ENCODE measurements at regions not wholly inside any gene's neighbourhood (a gene's known extent, or its start where the extent isn't known, plus 50 kb on each side); places are given as distances from the start of the nearest gene placed in this dataset.

- no TSS peak for BruUV-seq (replicated peaks)
- POLR2A ChIA-PET = no interaction called here
- DNase-seq = no peak
These were observed 59.9 kb upstream of the MYCN start for GRCh38 chr2:15880226-15881119.

DNA sequence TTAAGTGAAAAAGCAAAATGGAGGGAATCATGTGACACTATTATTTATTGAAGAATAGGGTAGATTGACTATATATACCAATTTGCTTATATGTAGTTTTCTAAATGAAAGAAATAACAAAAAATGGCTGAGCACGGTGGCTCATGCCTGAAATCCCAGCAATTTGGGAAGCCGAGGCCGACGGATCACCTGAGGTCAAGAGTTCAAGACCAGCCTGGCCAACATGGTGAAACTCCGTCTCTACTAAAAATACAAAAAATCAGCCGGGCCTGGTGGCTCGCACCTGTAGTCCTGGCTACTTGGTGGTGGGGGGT, 59.3 kb upstream of the MYCN start:
- Mint-ChIP-seq H3K36me3 (ENCODE audit: insufficient read depth, unreplicated experiment) (no peaks in the 10 kb centered on the region), H3K27ac (ENCODE audit: unreplicated experiment) (no peak overlapping the region), H3K4me1 (ENCODE audit: low read depth, unreplicated experiment) (peaks cover 8% of the 10 kb centered on the region), H3K9me3 (ENCODE audit: unreplicated experiment) (peaks cover 11% of the 10 kb centered on the region), H3K4me3 (ENCODE audit: unreplicated experiment) (no peak overlapping the region), H3K27me3 (ENCODE audit: insufficient read depth, unreplicated experiment) (no peaks in the 10 kb centered on the region)
- TF ChIP-seq, protein P1, sequence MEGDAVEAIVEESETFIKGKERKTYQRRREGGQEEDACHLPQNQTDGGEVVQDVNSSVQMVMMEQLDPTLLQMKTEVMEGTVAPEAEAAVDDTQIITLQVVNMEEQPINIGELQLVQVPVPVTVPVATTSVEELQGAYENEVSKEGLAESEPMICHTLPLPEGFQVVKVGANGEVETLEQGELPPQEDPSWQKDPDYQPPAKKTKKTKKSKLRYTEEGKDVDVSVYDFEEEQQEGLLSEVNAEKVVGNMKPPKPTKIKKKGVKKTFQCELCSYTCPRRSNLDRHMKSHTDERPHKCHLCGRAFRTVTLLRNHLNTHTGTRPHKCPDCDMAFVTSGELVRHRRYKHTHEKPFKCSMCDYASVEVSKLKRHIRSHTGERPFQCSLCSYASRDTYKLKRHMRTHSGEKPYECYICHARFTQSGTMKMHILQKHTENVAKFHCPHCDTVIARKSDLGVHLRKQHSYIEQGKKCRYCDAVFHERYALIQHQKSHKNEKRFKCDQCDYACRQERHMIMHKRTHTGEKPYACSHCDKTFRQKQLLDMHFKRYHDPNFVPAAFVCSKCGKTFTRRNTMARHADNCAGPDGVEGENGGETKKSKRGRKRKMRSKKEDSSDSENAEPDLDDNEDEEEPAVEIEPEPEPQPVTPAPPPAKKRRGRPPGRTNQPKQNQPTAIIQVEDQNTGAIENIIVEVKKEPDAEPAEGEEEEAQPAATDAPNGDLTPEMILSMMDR (IDR thresholded peaks at IDR 0.05; ENCODE audit: insufficient read depth in 1 of 2, low read depth in 1 of 2, low read length in 1 of 2, severe bottlenecking in 1 of 2, unreplicated experiment in 1 of 2) = no peak
- Histone ChIP-seq H3K4me1 (peaks cover 9% of the 10 kb centered on the region), H3K4me3 (ENCODE audit: low read depth, low read length) (no peak overlapping the region), H3K9me3 (peaks cover 8% of the 10 kb centered on the region), H3K27me3 (replicated peaks; ENCODE audit: control insufficient read depth, insufficient read depth, low read length) (no peaks in the 10 kb centered on the region), H3K36me3 (ENCODE audit: control insufficient read depth, insufficient read depth, low read length) (no peaks in the 10 kb centered on the region)
- DNase-seq = no peak
- POLR2A ChIA-PET = no interaction called here
- intact Hi-C loops (cut with micrococcal nuclease; ENCODE audit: unreplicated experiment) = no loop called here
- BruUV-seq (replicated peaks) = no TSS peak
- CTCF ChIA-PET = no interaction called here

More at GRCh38 chr2:15880226-15881119, 59.9 kb upstream of the MYCN start:
- H3K36me3 ChIP-seq (ENCODE audit: control insufficient read depth, insufficient read depth, low read length) = no peaks in the 10 kb centered on the region
- intact Hi-C loops (cut with micrococcal nuclease; ENCODE audit: unreplicated experiment) = no loop called here
- TF ChIP-seq, protein P1 (IDR thresholded peaks at IDR 0.05; ENCODE audit: insufficient read depth in 1 of 2, low read depth in 1 of 2, low read length in 1 of 2, severe bottlenecking in 1 of 2, unreplicated experiment in 1 of 2) = no peak
- no peaks in the 10 kb centered on the region for H3K27me3 Mint-ChIP-seq (ENCODE audit: insufficient read depth, unreplicated experiment)
- peaks cover 11% of the 10 kb centered on the region for H3K9me3 Mint-ChIP-seq (ENCODE audit: unreplicated experiment)
- no peaks in the 10 kb centered on the region for H3K36me3 Mint-ChIP-seq (ENCODE audit: insufficient read depth, unreplicated experiment)
- H3K4me3 ChIP-seq (ENCODE audit: low read depth, low read length) = no peak overlapping the region
- CTCF ChIA-PET = no interaction called here
- peaks cover 8% of the 10 kb centered on the region for H3K9me3 ChIP-seq
- H3K4me3 Mint-ChIP-seq (ENCODE audit: unreplicated experiment) = no peak overlapping the region
- no peaks in the 10 kb centered on the region for H3K27me3 ChIP-seq (replicated peaks; ENCODE audit: control insufficient read depth, insufficient read depth, low read length)
- H3K4me1 Mint-ChIP-seq (ENCODE audit: low read depth, unreplicated experiment) = peaks cover 8% of the 10 kb centered on the region
- H3K27ac Mint-ChIP-seq (ENCODE audit: unreplicated experiment) = no peak overlapping the region
- peaks cover 15% of the 10 kb centered on the region for H3K4me1 ChIP-seq

DNA sequence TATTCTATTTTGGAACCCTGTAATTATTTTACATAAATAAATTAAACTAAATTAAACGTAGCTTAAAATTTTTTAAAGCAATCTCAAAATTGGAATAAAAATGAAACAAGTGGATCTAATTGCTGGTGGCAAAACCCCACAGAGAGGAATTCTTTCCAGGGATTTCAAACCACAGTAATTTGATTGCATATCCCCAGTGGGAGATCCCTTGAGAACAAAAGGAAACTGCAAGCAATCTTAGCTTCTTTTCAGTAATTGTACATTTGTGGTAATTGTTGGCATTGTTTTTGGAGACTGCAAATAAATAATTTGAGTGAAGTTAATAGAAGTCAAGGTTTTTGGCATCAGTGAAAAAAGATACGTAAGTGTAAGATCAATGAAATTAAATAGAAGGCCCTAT, 58.7 kb upstream of the MYCN start:
- intact Hi-C loops (cut with micrococcal nuclease; ENCODE audit: unreplicated experiment) = no loop called here
- H3K36me3 ChIP-seq (ENCODE audit: control insufficient read depth, insufficient read depth, low read length) = no peaks in the 10 kb centered on the region
- no peak overlapping the region for H3K27ac Mint-ChIP-seq (ENCODE audit: unreplicated experiment)
- no peaks in the 10 kb centered on the region for H3K27me3 Mint-ChIP-seq (ENCODE audit: insufficient read depth, unreplicated experiment)
- H3K9me3 ChIP-seq = peaks cover 7% of the 10 kb centered on the region
- H3K9me3 Mint-ChIP-seq (ENCODE audit: unreplicated experiment) = peaks cover 6% of the 10 kb centered on the region
- BruUV-seq (replicated peaks) = no TSS peak
- DNase-seq = no peak
- no peaks in the 10 kb centered on the region for H3K36me3 Mint-ChIP-seq (ENCODE audit: insufficient read depth, unreplicated experiment)
- ChIA-PET POLR2A (no interaction called here), CTCF (interaction anchor here (1.1 kb wide), 1 partner anchor 732 kb away, joined by 4 read pairs; no protein-coding TSS in a partner anchor)
- H3K4me3 Mint-ChIP-seq (ENCODE audit: unreplicated experiment) = no peak overlapping the region
- no peaks in the 10 kb centered on the region for H3K27me3 ChIP-seq (replicated peaks; ENCODE audit: control insufficient read depth, insufficient read depth, low read length)
- TF ChIP-seq, protein P1 (IDR thresholded peaks at IDR 0.05; ENCODE audit: insufficient read depth in 1 of 2, low read depth in 1 of 2, low read length in 1 of 2, severe bottlenecking in 1 of 2, unreplicated experiment in 1 of 2) = no peak
- peaks cover 4% of the 10 kb centered on the region for H3K4me1 Mint-ChIP-seq (ENCODE audit: low read depth, unreplicated experiment)
- no peak overlapping the region for H3K4me3 ChIP-seq (ENCODE audit: low read depth, low read length)
- peaks cover 3% of the 10 kb centered on the region for H3K4me1 ChIP-seq
